Type B pancreatic cell (in vitro differentiated cells): ENCODE measurements at regions not wholly inside any gene's neighbourhood (a gene's known extent, or its start where the extent isn't known, plus 50 kb on each side); places are given as distances from the start of the nearest gene placed in this dataset.

Experiments
- DNase-seq: peaks from one replicate; pipeline ENCODE4 v3.0.0; 2021; ENCODE audit warnings: mixed read lengths; ENCODE audit not compliant: unreplicated experiment; ENCODE audit errors: extremely low spot score
- H3K27ac Mint-ChIP-seq: 2 replicates; pipeline ENCODE4 v1.8.0; 2021; ENCODE audit warnings: mild to moderate bottlenecking, mixed read lengths
- H3K27me3 Mint-ChIP-seq: 2 replicates; pipeline ENCODE4 v1.8.0; 2021; ENCODE audit warnings: mixed read lengths
- H3K36me3 Mint-ChIP-seq: 2 replicates; pipeline ENCODE4 v1.8.0; 2021; ENCODE audit warnings: mixed read lengths
- H3K4me1 Mint-ChIP-seq: one replicate; pipeline ENCODE4 v1.8.0; 2021; ENCODE audit warnings: mixed read lengths; ENCODE audit not compliant: unreplicated experiment
- H3K4me3 Mint-ChIP-seq: 2 replicates; pipeline ENCODE4 v1.8.0; 2021; ENCODE audit warnings: mild to moderate bottlenecking, mixed read lengths
- H3K9me3 Mint-ChIP-seq: 2 replicates; pipeline ENCODE4 v1.8.0; 2021; ENCODE audit warnings: mixed read lengths
- TF ChIP-seq, protein P1 (sequence below): fragments of 200-600 bp; sonication (generic); conservative IDR thresholded peaks from 2 replicates; pipeline ENCODE4 v1.5.0; 2021; ENCODE audit warnings: antibody characterized with exemption, mild to moderate bottlenecking

DNA sequence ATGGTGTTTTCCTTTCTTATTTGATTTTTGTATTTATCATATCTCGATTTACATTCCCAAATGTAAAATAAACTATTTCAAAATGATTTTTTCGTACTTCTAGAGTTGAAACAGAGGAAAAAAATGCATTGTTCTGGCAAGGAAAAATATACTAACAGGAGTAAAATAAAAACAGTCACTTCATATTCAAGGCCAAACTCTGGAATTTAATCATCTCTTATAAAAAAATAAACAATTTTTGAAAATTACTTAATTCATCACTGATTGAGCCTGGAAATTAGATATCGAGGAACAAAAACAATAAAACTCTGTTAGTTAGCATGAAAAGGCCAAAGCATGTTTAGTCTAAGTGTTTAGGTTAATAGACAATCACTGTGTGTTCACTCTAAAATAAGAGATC is 61.1 kb upstream of the PALM2AKAP2 start:
- Mint-ChIP-seq H3K9me3 (no peaks in the 10 kb centered on the region), H3K4me3 (no peak overlapping the region), H3K27ac (no peak overlapping the region), H3K27me3 (no peaks in the 10 kb centered on the region), H3K4me1 (no peaks in the 10 kb centered on the region), H3K36me3 (no peaks in the 10 kb centered on the region)
- no peak for DNase-seq
- TF ChIP-seq, protein P1, sequence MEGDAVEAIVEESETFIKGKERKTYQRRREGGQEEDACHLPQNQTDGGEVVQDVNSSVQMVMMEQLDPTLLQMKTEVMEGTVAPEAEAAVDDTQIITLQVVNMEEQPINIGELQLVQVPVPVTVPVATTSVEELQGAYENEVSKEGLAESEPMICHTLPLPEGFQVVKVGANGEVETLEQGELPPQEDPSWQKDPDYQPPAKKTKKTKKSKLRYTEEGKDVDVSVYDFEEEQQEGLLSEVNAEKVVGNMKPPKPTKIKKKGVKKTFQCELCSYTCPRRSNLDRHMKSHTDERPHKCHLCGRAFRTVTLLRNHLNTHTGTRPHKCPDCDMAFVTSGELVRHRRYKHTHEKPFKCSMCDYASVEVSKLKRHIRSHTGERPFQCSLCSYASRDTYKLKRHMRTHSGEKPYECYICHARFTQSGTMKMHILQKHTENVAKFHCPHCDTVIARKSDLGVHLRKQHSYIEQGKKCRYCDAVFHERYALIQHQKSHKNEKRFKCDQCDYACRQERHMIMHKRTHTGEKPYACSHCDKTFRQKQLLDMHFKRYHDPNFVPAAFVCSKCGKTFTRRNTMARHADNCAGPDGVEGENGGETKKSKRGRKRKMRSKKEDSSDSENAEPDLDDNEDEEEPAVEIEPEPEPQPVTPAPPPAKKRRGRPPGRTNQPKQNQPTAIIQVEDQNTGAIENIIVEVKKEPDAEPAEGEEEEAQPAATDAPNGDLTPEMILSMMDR: no peak

DNA sequence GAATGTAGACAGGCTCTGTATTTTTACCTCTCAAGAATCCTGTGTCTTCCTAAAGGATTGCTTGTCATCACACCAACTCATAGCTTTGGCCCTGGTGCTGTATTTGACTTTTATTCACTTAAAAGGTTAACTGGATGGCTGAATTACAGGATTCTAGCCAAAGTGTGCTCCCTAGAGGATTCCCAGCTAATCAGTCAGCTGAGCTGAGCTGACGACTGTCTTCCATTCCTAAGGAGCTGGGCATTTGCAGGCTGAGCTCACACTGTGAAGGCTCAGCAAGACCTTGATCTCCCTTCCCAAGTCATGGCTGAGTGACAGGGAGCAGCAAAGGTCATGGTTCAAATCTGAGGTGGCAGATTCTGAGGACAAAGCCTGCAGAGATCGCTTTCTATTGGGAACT is 59.0 kb upstream of the PALM2AKAP2 start:
- Mint-ChIP-seq H3K27ac (no peak overlapping the region), H3K4me1 (no peaks in the 10 kb centered on the region), H3K27me3 (peaks cover 4% of the 10 kb centered on the region), H3K9me3 (no peaks in the 10 kb centered on the region), H3K36me3 (no peaks in the 10 kb centered on the region), H3K4me3 (no peak overlapping the region)
- TF ChIP-seq, protein P1: no peak
- DNase-seq: no peak

DNA sequence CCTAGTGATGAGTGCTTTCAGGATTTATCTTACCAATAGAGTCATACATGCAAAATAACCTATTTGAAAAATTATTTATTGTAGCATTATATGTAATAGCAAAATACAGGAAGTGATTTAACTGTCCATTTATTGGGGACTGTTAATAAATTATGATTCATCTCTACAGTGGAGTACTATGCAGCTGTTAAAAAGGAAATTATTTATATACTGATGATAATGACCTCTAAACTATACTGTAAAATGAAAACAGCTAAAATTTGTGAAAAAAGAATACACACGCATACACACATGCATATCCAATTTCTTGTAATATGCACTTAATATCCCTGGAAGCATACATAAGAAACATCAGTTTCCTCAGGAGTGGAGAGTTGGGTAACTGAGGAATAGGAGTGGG is 58.0 kb upstream of the PALM2AKAP2 start:
- Mint-ChIP-seq H3K36me3 (no peaks in the 10 kb centered on the region), H3K4me3 (no peak overlapping the region), H3K4me1 (no peaks in the 10 kb centered on the region), H3K27ac (no peak overlapping the region), H3K9me3 (no peaks in the 10 kb centered on the region), H3K27me3 (peaks cover 4% of the 10 kb centered on the region)
- no peak for DNase-seq
- TF ChIP-seq, protein P1: no peak

DNA sequence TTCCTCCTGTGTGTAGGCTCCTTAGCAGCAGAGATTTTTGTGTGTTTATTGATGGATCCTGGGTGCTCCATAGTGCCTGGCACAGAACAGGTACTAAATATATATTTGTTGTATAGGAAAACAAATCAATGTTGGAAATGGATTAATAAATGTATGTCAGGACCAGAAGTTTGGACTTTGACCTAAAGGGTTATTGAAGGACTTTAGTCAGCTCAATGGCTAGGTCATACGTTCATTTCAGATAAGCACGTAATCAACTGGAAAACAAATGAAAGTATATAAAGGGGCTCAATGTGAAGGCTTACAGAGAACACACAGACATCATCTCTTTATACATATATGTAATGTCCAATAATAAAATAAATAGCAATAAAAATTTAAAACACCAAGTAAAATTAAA is 56.2 kb upstream of the PALM2AKAP2 start:
- H3K4me1 Mint-ChIP-seq: no peaks in the 10 kb centered on the region
- TF ChIP-seq, protein P1: no peak
- no peak for DNase-seq
- H3K36me3 Mint-ChIP-seq: no peaks in the 10 kb centered on the region
- H3K4me3 Mint-ChIP-seq: no peak overlapping the region
- peaks cover 8% of the 10 kb centered on the region for H3K27me3 Mint-ChIP-seq
- H3K9me3 Mint-ChIP-seq: no peaks in the 10 kb centered on the region
- H3K27ac Mint-ChIP-seq: no peak overlapping the region

DNA sequence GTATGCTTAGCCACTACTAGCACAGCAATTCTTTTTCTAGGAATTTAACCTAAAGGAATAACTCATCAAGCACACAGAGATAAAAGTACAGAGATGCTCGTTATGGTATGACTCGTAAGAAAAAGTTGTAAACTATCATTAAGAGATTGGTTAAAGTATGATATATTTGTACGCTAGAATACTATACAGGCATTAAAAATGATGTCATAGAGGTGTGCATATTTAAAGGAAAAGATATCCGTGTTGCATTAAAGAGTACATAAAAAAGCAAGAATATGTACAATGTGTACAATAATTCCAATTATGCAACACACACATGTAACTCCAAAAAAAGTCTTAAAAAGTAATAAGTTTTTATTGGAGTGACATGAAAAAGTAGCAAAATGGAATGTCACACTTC is 54.5 kb upstream of the PALM2AKAP2 start:
- no peak overlapping the region for H3K4me3 Mint-ChIP-seq
- TF ChIP-seq, protein P1: no peak
- no peaks in the 10 kb centered on the region for H3K36me3 Mint-ChIP-seq
- H3K27me3 Mint-ChIP-seq: peaks cover 8% of the 10 kb centered on the region
- no peak for DNase-seq
- H3K4me1 Mint-ChIP-seq: no peaks in the 10 kb centered on the region
- H3K27ac Mint-ChIP-seq: no peak overlapping the region
- H3K9me3 Mint-ChIP-seq: no peaks in the 10 kb centered on the region

DNA sequence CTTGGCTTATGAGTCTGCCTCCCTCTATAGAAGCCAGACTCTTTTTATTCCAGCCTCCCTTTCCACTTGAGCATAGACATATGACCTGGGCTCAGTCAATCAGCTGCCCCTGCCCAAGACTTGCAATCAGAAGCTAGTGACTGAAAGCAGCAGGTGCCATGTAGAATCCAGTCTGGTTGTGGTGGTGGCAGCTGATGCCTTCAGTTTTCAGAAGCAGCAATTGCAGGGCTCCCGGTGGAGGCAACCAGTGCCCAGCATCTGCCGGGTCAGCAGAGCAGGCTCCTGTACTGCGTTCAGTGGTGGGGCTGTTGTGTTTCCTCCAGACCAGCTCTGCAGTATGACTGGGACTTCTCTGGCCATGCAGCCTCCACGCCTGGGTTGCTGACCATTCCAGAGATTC is 53.9 kb upstream of the PALM2AKAP2 start:
- no peak for DNase-seq
- H3K4me3 Mint-ChIP-seq: no peak overlapping the region
- TF ChIP-seq, protein P1: no peak
- H3K36me3 Mint-ChIP-seq: no peaks in the 10 kb centered on the region
- H3K27me3 Mint-ChIP-seq: peaks cover 8% of the 10 kb centered on the region
- no peaks in the 10 kb centered on the region for H3K4me1 Mint-ChIP-seq
- H3K9me3 Mint-ChIP-seq: no peaks in the 10 kb centered on the region
- no peak overlapping the region for H3K27ac Mint-ChIP-seq
